OCI-LY7 (cell line): ENCODE measurements at regions not wholly inside any gene's neighbourhood (a gene's known extent, or its start where the extent isn't known, plus 50 kb on each side); places are given as distances from the start of the nearest gene placed in this dataset.

Source experiments
- BruUV-seq: library from RNA; stranded (reverse); fragments of 400-500 nt; replicated peaks from 2 replicates; lab custom pipeline; 2021; lab: Mats Ljungman, UMichigan
- CTCF ChIA-PET: fragments of 300-600 bp; sonication (Branson Sonifier 250); formaldehyde crosslinking; loops from one replicate; lab custom pipeline; 2022; ENCODE audit warnings: antibody characterized with exemption; ENCODE audit not compliant: unreplicated experiment; lab: Charles Lee
- POLR2A ChIA-PET: fragments of 300-600 bp; sonication (Branson Sonifier 250); formaldehyde crosslinking; loops from one replicate; lab custom pipeline; 2022; ENCODE audit warnings: antibody characterized with exemption; lab: Charles Lee
- DNase-seq: peaks from one replicate; pipeline ENCODE4 v3.0.0-alpha.2; 2015; ENCODE audit warnings: low spot score
- H2AFZ ChIP-seq: fragments of 200-600 bp; sonication (generic), shearing (Covaris generic); 2 replicates; pipeline ENCODE4 v1.6.1; 2014; ENCODE audit warnings: mild to moderate bottlenecking, antibody characterized with exemption, low read length, moderate library complexity
- H3K27ac ChIP-seq: fragments of 200-600 bp; sonication (generic); 2 replicates; pipeline ENCODE4 v1.5.1; 2014; ENCODE audit warnings: mixed run types, low read depth, mild to moderate bottlenecking, moderate library complexity, low read length, inconsistent platforms; ENCODE audit not compliant: poor library complexity, severe bottlenecking
- H3K36me3 ChIP-seq: fragments of 200-600 bp; sonication (generic); 2 replicates; pipeline ENCODE4 v1.6.1; 2014; ENCODE audit warnings: mild to moderate bottlenecking, antibody characterized with exemption, low read length, moderate library complexity, mixed read lengths; ENCODE audit not compliant: insufficient read depth
- H3K4me1 ChIP-seq: fragments of 200-600 bp; sonication (generic); 2 replicates; pipeline ENCODE4 v1.5.1; 2014; ENCODE audit warnings: mild to moderate bottlenecking, low read length; ENCODE audit not compliant: insufficient read depth, poor library complexity, severe bottlenecking
- H3K4me2 ChIP-seq: fragments of 200-600 bp; sonication (generic); 2 replicates; pipeline ENCODE4 v1.6.1; 2014; ENCODE audit warnings: mild to moderate bottlenecking, low read length
- H3K4me3 ChIP-seq: fragments of 200-600 bp; sonication (generic); 2 replicates; pipeline ENCODE4 v1.5.1; 2014; ENCODE audit warnings: mild to moderate bottlenecking, low read depth, low read length; ENCODE audit not compliant: poor library complexity, severe bottlenecking
- H3K79me2 ChIP-seq: fragments of 200-600 bp; sonication (generic); 2 replicates; pipeline ENCODE4 v1.6.1; 2016; ENCODE audit warnings: low read depth, mild to moderate bottlenecking, low read length, moderate library complexity, mixed read lengths; ENCODE audit not compliant: insufficient read depth
- H3K9me2 ChIP-seq: fragments of 200-600 bp; sonication (generic); 2 replicates; pipeline ENCODE4 v1.6.1; 2016; ENCODE audit warnings: mild to moderate bottlenecking, low read length, mixed read lengths; ENCODE audit not compliant: insufficient read depth
- H3K9me3 ChIP-seq: fragments of 200-600 bp; sonication (generic); 2 replicates; pipeline ENCODE4 v1.6.1; 2014; ENCODE audit warnings: mild to moderate bottlenecking, mixed run types, low read length, mixed read lengths
- H4K20me1 ChIP-seq: fragments of 200-600 bp; sonication (generic); 2 replicates; pipeline ENCODE4 v1.6.1; 2014; ENCODE audit warnings: mild to moderate bottlenecking, antibody characterized with exemption, low read length, moderate library complexity, mixed read lengths; ENCODE audit not compliant: insufficient read depth
- EZH2phosphoT487 ChIP-seq: fragments of 200-600 bp; sonication (generic); IDR thresholded peaks from 2 replicates; pipeline ENCODE4 v1.6.1; 2018; ENCODE audit warnings: low read depth, borderline replicate concordance, mild to moderate bottlenecking, mixed run types, antibody characterized with exemption, low read length, moderate library complexity, mixed read lengths
- intact Hi-C: fragments of 100-400 bp; cut with micrococcal nuclease; formaldehyde crosslinking; loops from one replicate; pipeline ENCODE4 v1.10.0; 2022; ENCODE audit not compliant: unreplicated experiment
- TF ChIP-seq, protein P1 (sequence below): fragments of 200-600 bp; sonication (generic); conservative IDR thresholded peaks from 2 replicates; pipeline ENCODE4 v1.5.1; 2014; ENCODE audit warnings: mild to moderate bottlenecking, antibody characterized with exemption, low read length, moderate library complexity, mixed read lengths

GRCh38 chr17:63325808-63326207 is 120.3 kb downstream of the CYB561 start:
- Histone ChIP-seq H2AFZ (no peak overlapping the region), H3K27ac (no peak overlapping the region), H3K9me3 (no peaks in the 10 kb centered on the region), H3K4me3 (no peak overlapping the region), H3K36me3 (no peaks in the 10 kb centered on the region), H3K9me2 (no peaks in the 10 kb centered on the region), H3K79me2 (no peaks in the 10 kb centered on the region), H4K20me1 (no peaks in the 10 kb centered on the region), H3K4me2 (no peak overlapping the region), H3K4me1 (no peaks in the 10 kb centered on the region)
- intact Hi-C loops = no loop called here
- DNase-seq = no peak
- TF ChIP-seq EZH2phosphoT487 = no peak
- TF ChIP-seq, protein P1, sequence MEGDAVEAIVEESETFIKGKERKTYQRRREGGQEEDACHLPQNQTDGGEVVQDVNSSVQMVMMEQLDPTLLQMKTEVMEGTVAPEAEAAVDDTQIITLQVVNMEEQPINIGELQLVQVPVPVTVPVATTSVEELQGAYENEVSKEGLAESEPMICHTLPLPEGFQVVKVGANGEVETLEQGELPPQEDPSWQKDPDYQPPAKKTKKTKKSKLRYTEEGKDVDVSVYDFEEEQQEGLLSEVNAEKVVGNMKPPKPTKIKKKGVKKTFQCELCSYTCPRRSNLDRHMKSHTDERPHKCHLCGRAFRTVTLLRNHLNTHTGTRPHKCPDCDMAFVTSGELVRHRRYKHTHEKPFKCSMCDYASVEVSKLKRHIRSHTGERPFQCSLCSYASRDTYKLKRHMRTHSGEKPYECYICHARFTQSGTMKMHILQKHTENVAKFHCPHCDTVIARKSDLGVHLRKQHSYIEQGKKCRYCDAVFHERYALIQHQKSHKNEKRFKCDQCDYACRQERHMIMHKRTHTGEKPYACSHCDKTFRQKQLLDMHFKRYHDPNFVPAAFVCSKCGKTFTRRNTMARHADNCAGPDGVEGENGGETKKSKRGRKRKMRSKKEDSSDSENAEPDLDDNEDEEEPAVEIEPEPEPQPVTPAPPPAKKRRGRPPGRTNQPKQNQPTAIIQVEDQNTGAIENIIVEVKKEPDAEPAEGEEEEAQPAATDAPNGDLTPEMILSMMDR = no peak
- CTCF ChIA-PET = no interaction called here
- POLR2A ChIA-PET = no interaction called here
- no TSS peak for BruUV-seq

DNA sequence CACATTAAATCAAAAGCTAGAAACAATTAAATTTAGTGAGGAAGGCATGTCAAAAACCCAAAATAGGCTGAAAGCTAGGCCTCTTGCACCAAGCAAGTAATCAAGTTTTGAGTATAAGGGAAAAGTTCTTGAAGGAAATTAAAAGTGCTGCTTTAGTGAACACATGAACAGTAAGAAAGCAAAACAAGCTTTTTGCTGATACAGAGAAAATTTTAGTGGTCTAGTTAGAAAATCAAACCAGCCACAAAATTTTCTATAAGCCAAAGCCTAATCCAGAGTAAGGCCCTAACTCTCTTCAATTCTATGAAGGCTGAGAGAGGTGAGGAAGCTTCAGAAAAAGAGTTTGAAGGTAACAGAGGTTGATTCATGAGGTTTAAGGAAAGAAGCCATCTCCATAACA is 116.2 kb downstream of the CYB561 start:
- Histone ChIP-seq H3K36me3 (no peaks in the 10 kb centered on the region), H3K27ac (no peak overlapping the region), H3K9me2 (no peaks in the 10 kb centered on the region), H3K79me2 (no peaks in the 10 kb centered on the region), H3K9me3 (no peaks in the 10 kb centered on the region), H3K4me3 (no peak overlapping the region), H3K4me2 (no peak overlapping the region), H4K20me1 (no peaks in the 10 kb centered on the region), H3K4me1 (no peaks in the 10 kb centered on the region), H2AFZ (no peak overlapping the region)
- no peak for DNase-seq
- POLR2A ChIA-PET = no interaction called here
- CTCF ChIA-PET = no interaction called here
- intact Hi-C loops = no loop called here
- no peak for TF ChIP-seq EZH2phosphoT487
- TF ChIP-seq, protein P1 = no peak
- no TSS peak for BruUV-seq

DNA sequence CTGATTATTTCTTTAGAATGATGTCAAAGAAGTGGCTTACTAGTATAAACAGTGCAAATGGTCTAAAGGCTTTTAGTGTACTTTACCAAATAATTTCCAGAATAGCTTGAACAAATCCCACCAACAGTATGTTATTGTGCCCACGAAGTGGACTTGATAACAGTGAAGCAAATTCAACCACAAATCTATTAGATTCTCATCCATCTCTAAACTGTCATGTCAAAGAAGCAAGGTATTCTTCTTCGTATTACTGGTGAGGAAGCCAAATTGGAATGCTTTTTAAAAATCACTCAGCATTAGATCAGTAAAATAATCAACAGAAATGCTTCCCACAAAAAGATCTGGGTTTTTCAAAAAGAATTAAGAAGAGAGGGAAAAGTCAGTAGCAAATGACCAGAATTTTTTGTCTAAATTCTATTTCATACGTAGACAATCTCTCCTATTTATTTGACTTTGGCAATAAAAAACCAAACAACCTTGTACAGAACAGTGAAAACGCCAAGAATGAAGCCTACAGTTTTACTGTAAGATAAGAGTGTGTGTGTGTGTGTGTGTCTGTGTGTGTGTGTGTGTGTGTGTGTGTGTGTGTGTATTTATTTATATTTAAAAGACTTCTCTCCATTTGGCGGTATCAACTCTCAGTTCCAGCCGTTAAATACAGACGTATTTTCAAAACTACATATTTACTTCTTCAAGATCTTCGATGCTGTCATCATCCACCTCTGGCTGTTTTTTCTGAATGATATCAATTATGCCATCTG is 114.6 kb downstream of the CYB561 start:
- ChIA-PET CTCF (no interaction called here), POLR2A (no interaction called here)
- no peaks in the 10 kb centered on the region for H3K4me1 ChIP-seq
- no peaks in the 10 kb centered on the region for H4K20me1 ChIP-seq
- no peaks in the 10 kb centered on the region for H3K36me3 ChIP-seq
- no peak overlapping the region for H3K4me2 ChIP-seq
- H2AFZ ChIP-seq = no peak overlapping the region
- TF ChIP-seq, protein P1 = no peak
- no peak for TF ChIP-seq EZH2phosphoT487
- intact Hi-C loops = no loop called here
- DNase-seq = no peak
- no peaks in the 10 kb centered on the region for H3K9me3 ChIP-seq
- no peaks in the 10 kb centered on the region for H3K9me2 ChIP-seq
- no peaks in the 10 kb centered on the region for H3K79me2 ChIP-seq
- BruUV-seq = no TSS peak
- no peak overlapping the region for H3K4me3 ChIP-seq
- H3K27ac ChIP-seq = no peak overlapping the region
